ENCODE measurements at regions not wholly inside any gene's neighbourhood (a gene's known extent, or its start where the extent isn't known, plus 50 kb on each side); places are given as distances from the start of the nearest gene placed in this dataset.
"Not testable (repeated sequence)": the region's sequence is repeated elsewhere in the genome, so short reads cannot be mapped to it uniquely, and the experiment has no call there.

DNA sequence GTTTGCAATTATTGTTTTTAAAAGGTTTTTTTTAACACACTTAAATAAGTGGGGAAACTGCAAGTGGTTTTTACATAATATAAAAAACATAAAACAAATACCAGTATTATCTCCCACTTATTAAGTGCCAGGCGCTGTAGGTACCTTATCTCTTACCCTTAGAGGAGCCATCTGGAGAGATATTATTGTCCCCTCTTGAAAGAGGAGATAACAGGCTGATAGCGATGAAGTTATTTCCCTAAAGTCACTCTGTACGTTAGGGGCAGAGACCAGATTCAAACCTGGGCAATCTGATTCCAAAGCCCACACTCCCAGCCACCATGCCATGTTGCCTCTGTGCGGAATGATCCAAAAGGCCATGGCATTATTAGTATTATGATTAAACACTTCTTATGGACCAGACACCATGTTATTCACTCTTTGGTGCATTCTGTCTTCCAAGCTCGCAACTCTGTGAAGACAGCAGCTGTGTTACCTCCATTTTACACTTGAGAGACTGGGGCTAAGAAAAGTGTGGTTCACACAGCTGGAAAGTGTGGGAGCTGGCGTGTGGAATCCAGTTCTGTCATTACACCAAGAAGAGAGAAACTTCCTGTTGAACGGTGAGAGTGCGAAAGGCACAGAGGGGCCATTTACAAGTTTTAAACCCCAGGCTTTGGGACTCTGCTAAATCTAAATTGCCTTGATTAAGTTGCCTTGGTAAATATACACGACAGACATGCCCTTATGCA lies 79.9 kb upstream of the MITF start:
- no peak for DNase-seq (ENCODE audit: low spot score)
- Histone ChIP-seq H3K36me3 (replicated peaks in 1 of 2; ENCODE audit: control insufficient read depth in 2 of 2, insufficient read depth in 2 of 2, low read length in 2 of 2) (no peaks in the 10 kb centered on the region), H2BK5ac (ENCODE audit: low read length) (no peak overlapping the region), H3K27ac (replicated peaks; ENCODE audit: low read length) (no peak overlapping the region), H3K27me3 (ENCODE audit: control insufficient read depth in 3 of 3, insufficient read depth in 3 of 3, low read depth in 1 of 3, low read length in 3 of 3) (no peaks in the 10 kb centered on the region), H2BK12ac (ENCODE audit: low read length) (no peak overlapping the region), H3K4ac (ENCODE audit: low read length) (no peak overlapping the region), H4K91ac (ENCODE audit: low read depth, low read length, poor library complexity) (no peak overlapping the region), H3K4me2 (ENCODE audit: insufficient read depth, low read length, poor library complexity, severe bottlenecking) (no peak overlapping the region), H3K23ac (ENCODE audit: low read depth, low read length, poor library complexity) (no peak overlapping the region), H2BK120ac (ENCODE audit: low read depth, low read length) (no peak overlapping the region), H3K18ac (ENCODE audit: low read length) (no peak overlapping the region), H3K9ac (ENCODE audit: low read depth, low read length, poor library complexity) (no peak overlapping the region), H3K79me1 (ENCODE audit: low read depth, low read length) (no peaks in the 10 kb centered on the region), H2AFZ (ENCODE audit: low read length) (no peak overlapping the region), H2BK15ac (ENCODE audit: low read length) (no peak overlapping the region), H3K4me1 (ENCODE audit: control insufficient read depth in 2 of 2, insufficient read depth in 1 of 2, low read depth in 1 of 2, low read length in 2 of 2) (no peaks in the 10 kb centered on the region), H3K4me3 (ENCODE audit: low read length in 2 of 2) (no peak overlapping the region), H3K9me3 (replicated peaks in 1 of 2; ENCODE audit: control insufficient read depth in 2 of 2, insufficient read depth in 1 of 2, low read depth in 1 of 2, low read length in 2 of 2) (no peaks in the 10 kb centered on the region), H2AK5ac (ENCODE audit: low read depth, low read length) (no peak overlapping the region), H3K14ac (ENCODE audit: low read length) (no peak overlapping the region), H4K8ac (ENCODE audit: low read depth, low read length) (no peak overlapping the region)
- WGBS, 2 donors (ENCODE audit: extremely low coverage in 2 of 2, insufficient read length in 2 of 2, insufficient replicate concordance in 1 of 2) = no CpG with 5 or more reads among the region's 9 CpGs

DNA sequence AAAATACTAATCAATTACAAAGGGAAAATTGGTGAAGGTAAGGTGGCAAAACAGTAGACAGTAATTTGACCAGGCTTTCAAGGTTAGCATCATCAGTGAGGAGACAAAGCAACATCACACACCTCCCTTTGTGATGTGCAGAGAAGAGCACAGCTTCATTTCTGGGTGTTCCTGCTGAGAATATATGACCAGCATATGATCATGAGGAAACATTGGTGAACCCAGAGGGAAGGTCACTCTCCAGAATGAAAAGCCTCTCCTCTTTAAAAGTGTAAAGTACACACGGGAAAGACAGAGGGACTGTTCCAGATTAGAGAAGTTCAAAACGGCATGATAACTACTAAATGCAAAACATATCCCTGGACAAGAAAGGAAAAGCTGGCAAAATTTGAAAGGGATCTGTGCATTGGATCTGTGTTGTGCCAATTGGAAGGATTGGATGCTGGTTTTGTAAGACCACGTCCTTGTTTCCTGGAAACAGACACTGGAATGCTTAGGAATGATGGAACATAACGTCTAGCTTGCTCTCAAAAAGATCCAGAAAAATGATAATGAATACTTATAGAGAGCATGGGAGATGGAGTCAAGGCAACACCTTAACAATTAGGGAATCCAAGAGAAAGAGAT lies 80.6 kb upstream of the MITF start:
- DNase-seq (ENCODE audit: low spot score) = no peak
- no peak overlapping the region for H2BK5ac ChIP-seq (ENCODE audit: low read length)
- no peak overlapping the region for H3K9ac ChIP-seq (ENCODE audit: low read depth, low read length, poor library complexity)
- no peaks in the 10 kb centered on the region for H3K27me3 ChIP-seq (ENCODE audit: control insufficient read depth in 3 of 3, insufficient read depth in 3 of 3, low read depth in 1 of 3, low read length in 3 of 3)
- no peak overlapping the region for H3K4me2 ChIP-seq (ENCODE audit: insufficient read depth, low read length, poor library complexity, severe bottlenecking)
- H2AFZ ChIP-seq (ENCODE audit: low read length) = no peak overlapping the region
- no peak overlapping the region for H3K27ac ChIP-seq (replicated peaks; ENCODE audit: low read length)
- no peak overlapping the region for H3K23ac ChIP-seq (ENCODE audit: low read depth, low read length, poor library complexity)
- H2BK12ac ChIP-seq (ENCODE audit: low read length) = no peak overlapping the region
- no peak overlapping the region for H2AK5ac ChIP-seq (ENCODE audit: low read depth, low read length)
- H3K4me3 ChIP-seq (ENCODE audit: low read length in 2 of 2) = no peak overlapping the region
- no peak overlapping the region for H2BK120ac ChIP-seq (ENCODE audit: low read depth, low read length)
- no peaks in the 10 kb centered on the region for H3K79me1 ChIP-seq (ENCODE audit: low read depth, low read length)
- no peak overlapping the region for H4K91ac ChIP-seq (ENCODE audit: low read depth, low read length, poor library complexity)
- H3K4ac ChIP-seq (ENCODE audit: low read length) = no peak overlapping the region
- no CpG with 5 or more reads among the region's 4 CpGs for WGBS, 2 donors (ENCODE audit: extremely low coverage in 2 of 2, insufficient read length in 2 of 2, insufficient replicate concordance in 1 of 2)
- no peaks in the 10 kb centered on the region for H3K9me3 ChIP-seq (replicated peaks in 1 of 2; ENCODE audit: control insufficient read depth in 2 of 2, insufficient read depth in 1 of 2, low read depth in 1 of 2, low read length in 2 of 2)
- H3K14ac ChIP-seq (ENCODE audit: low read length) = no peak overlapping the region
- H3K36me3 ChIP-seq (replicated peaks in 1 of 2; ENCODE audit: control insufficient read depth in 2 of 2, insufficient read depth in 2 of 2, low read length in 2 of 2) = no peaks in the 10 kb centered on the region
- H2BK15ac ChIP-seq (ENCODE audit: low read length) = no peak overlapping the region
- no peak overlapping the region for H4K8ac ChIP-seq (ENCODE audit: low read depth, low read length)
- H3K4me1 ChIP-seq (ENCODE audit: control insufficient read depth in 2 of 2, insufficient read depth in 1 of 2, low read depth in 1 of 2, low read length in 2 of 2) = no peaks in the 10 kb centered on the region
- no peak overlapping the region for H3K18ac ChIP-seq (ENCODE audit: low read length)

- not testable (repeated sequence) for H3K27ac ChIP-seq (replicated peaks; ENCODE audit: low read length); H3K14ac ChIP-seq (ENCODE audit: low read length); H2AK5ac ChIP-seq (ENCODE audit: low read depth, low read length); H3K4me1 ChIP-seq (ENCODE audit: control insufficient read depth in 2 of 2, insufficient read depth in 1 of 2, low read depth in 1 of 2, low read length in 2 of 2); H2BK15ac ChIP-seq (ENCODE audit: low read length); H3K4ac ChIP-seq (ENCODE audit: low read length); H4K91ac ChIP-seq (ENCODE audit: low read depth, low read length, poor library complexity); H3K4me3 ChIP-seq (ENCODE audit: low read length in 2 of 2); H2BK5ac ChIP-seq (ENCODE audit: low read length); H3K79me1 ChIP-seq (ENCODE audit: low read depth, low read length); H4K8ac ChIP-seq (ENCODE audit: low read depth, low read length); H2BK120ac ChIP-seq (ENCODE audit: low read depth, low read length); H2AFZ ChIP-seq (ENCODE audit: low read length); H3K9me3 ChIP-seq (replicated peaks in 1 of 2; ENCODE audit: control insufficient read depth in 2 of 2, insufficient read depth in 1 of 2, low read depth in 1 of 2, low read length in 2 of 2); H3K36me3 ChIP-seq (replicated peaks in 1 of 2; ENCODE audit: control insufficient read depth in 2 of 2, insufficient read depth in 2 of 2, low read length in 2 of 2); H3K27me3 ChIP-seq (ENCODE audit: control insufficient read depth in 3 of 3, insufficient read depth in 3 of 3, low read depth in 1 of 3, low read length in 3 of 3); H3K18ac ChIP-seq (ENCODE audit: low read length); H3K4me2 ChIP-seq (ENCODE audit: insufficient read depth, low read length, poor library complexity, severe bottlenecking); H2BK12ac ChIP-seq (ENCODE audit: low read length); DNase-seq (ENCODE audit: low spot score); H3K23ac ChIP-seq (ENCODE audit: low read depth, low read length, poor library complexity)
- H3K9ac ChIP-seq (ENCODE audit: low read depth, low read length, poor library complexity) = peak overlapping the region; percentile 51
- WGBS, 2 donors (ENCODE audit: extremely low coverage in 2 of 2, insufficient read length in 2 of 2, insufficient replicate concordance in 1 of 2) = no CpG with 5 or more reads among the region's 3 CpGs
These were observed 82.2 kb upstream of the MITF start for GRCh38 chr3:69657030-69657429.

DNA sequence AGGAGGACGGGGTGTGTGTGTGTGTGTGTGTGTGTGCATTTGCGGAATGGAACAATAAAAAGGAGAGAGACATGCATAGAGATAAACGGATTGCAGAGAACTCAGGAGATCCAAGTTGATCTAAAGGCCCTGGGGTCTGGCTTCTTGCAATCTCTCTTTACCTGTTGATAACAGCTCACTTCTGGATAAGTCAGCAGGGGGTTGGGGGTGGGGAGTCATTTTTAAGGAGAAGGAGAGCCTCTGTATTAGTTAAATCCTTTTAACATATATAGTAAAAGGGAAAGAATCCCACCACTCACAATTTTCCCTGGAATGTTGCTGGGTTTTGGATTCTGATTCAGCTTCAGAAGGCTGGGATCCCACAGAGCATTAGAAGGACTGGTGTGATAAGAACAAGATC lies 87.5 kb upstream of the MITF start:
- no peaks in the 10 kb centered on the region for H3K9me3 ChIP-seq (replicated peaks in 1 of 2; ENCODE audit: control insufficient read depth in 2 of 2, insufficient read depth in 1 of 2, low read depth in 1 of 2, low read length in 2 of 2)
- H3K18ac ChIP-seq (ENCODE audit: low read length) = no peak overlapping the region
- no peaks in the 10 kb centered on the region for H3K79me1 ChIP-seq (ENCODE audit: low read depth, low read length)
- no peak for DNase-seq (ENCODE audit: low spot score)
- H3K9ac ChIP-seq (ENCODE audit: low read depth, low read length, poor library complexity) = no peak overlapping the region
- H3K4me3 ChIP-seq (ENCODE audit: low read length in 2 of 2) = no peak overlapping the region
- WGBS, 2 donors (ENCODE audit: extremely low coverage in 2 of 2, insufficient read length in 2 of 2, insufficient replicate concordance in 1 of 2) = no CpG with 5 or more reads among the region's 3 CpGs
- no peak overlapping the region for H2AK5ac ChIP-seq (ENCODE audit: low read depth, low read length)
- no peak overlapping the region for H2BK120ac ChIP-seq (ENCODE audit: low read depth, low read length)
- no peak overlapping the region for H3K23ac ChIP-seq (ENCODE audit: low read depth, low read length, poor library complexity)
- no peak overlapping the region for H3K14ac ChIP-seq (ENCODE audit: low read length)
- no peak overlapping the region for H2BK5ac ChIP-seq (ENCODE audit: low read length)
- H2AFZ ChIP-seq (ENCODE audit: low read length) = no peak overlapping the region
- H4K8ac ChIP-seq (ENCODE audit: low read depth, low read length) = no peak overlapping the region
- no peak overlapping the region for H4K91ac ChIP-seq (ENCODE audit: low read depth, low read length, poor library complexity)
- no peak overlapping the region for H3K4ac ChIP-seq (ENCODE audit: low read length)
- no peak overlapping the region for H3K27ac ChIP-seq (replicated peaks; ENCODE audit: low read length)
- no peaks in the 10 kb centered on the region for H3K27me3 ChIP-seq (ENCODE audit: control insufficient read depth in 3 of 3, insufficient read depth in 3 of 3, low read depth in 1 of 3, low read length in 3 of 3)
- H3K4me2 ChIP-seq (ENCODE audit: insufficient read depth, low read length, poor library complexity, severe bottlenecking) = no peak overlapping the region
- H2BK12ac ChIP-seq (ENCODE audit: low read length) = no peak overlapping the region
- no peak overlapping the region for H2BK15ac ChIP-seq (ENCODE audit: low read length)
- no peaks in the 10 kb centered on the region for H3K36me3 ChIP-seq (replicated peaks in 1 of 2; ENCODE audit: control insufficient read depth in 2 of 2, insufficient read depth in 2 of 2, low read length in 2 of 2)
- H3K4me1 ChIP-seq (ENCODE audit: control insufficient read depth in 2 of 2, insufficient read depth in 1 of 2, low read depth in 1 of 2, low read length in 2 of 2) = peaks cover 0 to 2% of the 10 kb centered on the region in 2 donors
